PC-9 (cell line): ENCODE measurements at regions not wholly inside any gene's neighbourhood (a gene's known extent, or its start where the extent isn't known, plus 50 kb on each side); places are given as distances from the start of the nearest gene placed in this dataset.
A peak's percentile ranks its signal among the peaks of the same experiment; 100 is the strongest.
"Not testable (repeated sequence)": the region's sequence is repeated elsewhere in the genome, so short reads cannot be mapped to it uniquely, and the experiment has no call there.

Source experiments
- BruUV-seq: library from RNA; stranded (reverse); fragments of 400-500 nt; replicated peaks from 2 replicates; lab custom pipeline; 2021; lab: Mats Ljungman, UMichigan
- CTCF ChIA-PET: fragments of 300-600 bp; sonication (Branson Sonifier 250); formaldehyde crosslinking; loops from one replicate; lab custom pipeline; 2022; ENCODE audit warnings: antibody characterized with exemption; lab: Charles Lee
- POLR2A ChIA-PET: fragments of 300-600 bp; sonication (Branson Sonifier 250); formaldehyde crosslinking; loops from one replicate; lab custom pipeline; 2022; ENCODE audit warnings: antibody characterized with exemption; ENCODE audit not compliant: unreplicated experiment; lab: Charles Lee
- DNase-seq, 2 experiments: peaks; one replicate each; pipeline versions ENCODE4 v3.0.0 to v3.0.0-alpha.2; 2015 to 2022; ENCODE audit warnings: mixed read lengths in 1 of 2
- H2AFZ ChIP-seq: fragments of 200-600 bp; sonication (generic); 2 replicates; pipeline ENCODE4 v1.8.1; 2017; ENCODE audit warnings: antibody characterized with exemption
- H3F3A ChIP-seq: fragments of 200-600 bp; sonication (generic); 2 replicates; pipeline ENCODE4 v1.8.1; 2017; ENCODE audit warnings: antibody characterized with exemption, mild to moderate bottlenecking, low read depth; ENCODE audit not compliant: insufficient read depth
- H3K27ac ChIP-seq: fragments of 200-600 bp; sonication (generic); 2 replicates; pipeline ENCODE4 v1.6.1; 2016; ENCODE audit warnings: mixed run types
- H3K27me3 ChIP-seq: fragments of 200-600 bp; sonication (generic); 2 replicates; pipeline ENCODE4 v1.6.1; 2016; ENCODE audit warnings: low read depth, mixed run types; ENCODE audit not compliant: insufficient read depth
- H3K36me3 ChIP-seq: fragments of 200-600 bp; sonication (generic); 2 replicates; pipeline ENCODE4 v1.6.1; 2016; ENCODE audit warnings: low read depth, mixed run types
- H3K4me1 ChIP-seq: fragments of 200-600 bp; sonication (generic); replicated peaks from 2 replicates; pipeline ENCODE4 v1.6.1; 2016; ENCODE audit warnings: mixed run types; ENCODE audit not compliant: insufficient read depth
- H3K4me2 ChIP-seq: fragments of 200-600 bp; sonication (generic); 2 replicates; pipeline ENCODE4 v1.6.1; 2017; ENCODE audit warnings: mixed run types
- H3K4me3 ChIP-seq: fragments of 200-600 bp; sonication (generic); 2 replicates; pipeline ENCODE4 v1.6.1; 2016; ENCODE audit warnings: mixed run types
- H3K79me2 ChIP-seq: fragments of 200-600 bp; sonication (generic); 2 replicates; pipeline ENCODE4 v1.6.1; 2017; ENCODE audit warnings: low read depth, mixed run types
- H3K9me2 ChIP-seq: fragments of 200-600 bp; sonication (generic); 2 replicates; pipeline ENCODE4 v1.8.1; 2017; ENCODE audit warnings: mild to moderate bottlenecking; ENCODE audit not compliant: insufficient read depth
- H3K9me3 ChIP-seq: fragments of 200-600 bp; sonication (generic); 2 replicates; pipeline ENCODE4 v1.8.1; 2016; ENCODE audit warnings: low read depth; ENCODE audit not compliant: insufficient read depth
- H4K20me1 ChIP-seq: fragments of 200-600 bp; sonication (generic); 2 replicates; pipeline ENCODE4 v1.8.1; 2017; ENCODE audit not compliant: insufficient read depth
- CTCF ChIP-seq: fragments of 200-600 bp; sonication (generic); conservative IDR thresholded peaks from 2 replicates; pipeline ENCODE4 v1.6.1; 2017; ENCODE audit warnings: mixed run types, antibody characterized with exemption, mild to moderate bottlenecking, moderate library complexity
- intact Hi-C: fragments of 100-400 bp; cut with micrococcal nuclease; formaldehyde crosslinking; loops from one replicate; pipeline ENCODE4 v1.10.0; 2022; ENCODE audit not compliant: unreplicated experiment

GRCh38 chr2:87217741-87218410 lies 196.2 kb upstream of the PLGLB1 start:
- H3K4me2 ChIP-seq, H3K4me3 ChIP-seq, H3K27ac ChIP-seq, H3K9me2 ChIP-seq, CTCF ChIA-PET, H3K79me2 ChIP-seq, BruUV-seq, intact Hi-C loops, H3K9me3 ChIP-seq, H4K20me1 ChIP-seq, POLR2A ChIA-PET, H3K4me1 ChIP-seq, H3K36me3 ChIP-seq, H3K27me3 ChIP-seq, H2AFZ ChIP-seq, H3F3A ChIP-seq: not testable (repeated sequence)
- TF ChIP-seq CTCF: peak; percentile 55
- peak in 1 of 2 experiments; percentile 33 for DNase-seq

DNA sequence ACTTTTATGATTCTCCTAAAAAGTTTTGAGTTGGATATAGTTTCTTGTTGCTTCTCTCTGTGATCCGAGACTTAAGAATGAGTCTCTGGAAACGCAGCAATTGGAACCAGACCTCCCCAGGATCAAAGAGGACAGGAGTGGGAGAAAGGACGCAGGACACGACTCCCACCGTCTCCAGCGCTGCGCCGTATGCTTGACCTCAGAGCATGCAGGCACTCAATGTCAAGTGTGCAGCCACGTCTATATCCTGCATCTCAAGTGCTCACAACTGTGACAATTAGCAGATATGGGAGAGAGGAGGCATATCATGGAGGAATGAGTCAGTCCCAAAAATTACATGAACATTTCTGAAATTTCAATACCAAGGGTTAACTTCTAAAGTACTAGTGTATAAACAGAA lies 199.0 kb upstream of the PLGLB1 start:
- H3K27me3 ChIP-seq, DNase-seq, H3K9me2 ChIP-seq, H3K4me1 ChIP-seq, H4K20me1 ChIP-seq, H3K27ac ChIP-seq, H2AFZ ChIP-seq, H3F3A ChIP-seq, H3K36me3 ChIP-seq, H3K9me3 ChIP-seq, intact Hi-C loops, H3K4me3 ChIP-seq, BruUV-seq, H3K4me2 ChIP-seq, POLR2A ChIA-PET, H3K79me2 ChIP-seq, CTCF ChIA-PET: not testable (repeated sequence)

- H3K9me2 ChIP-seq, CTCF ChIA-PET, H3K4me1 ChIP-seq, H3K4me3 ChIP-seq, H3K36me3 ChIP-seq, H3F3A ChIP-seq, H2AFZ ChIP-seq, H3K27me3 ChIP-seq, POLR2A ChIA-PET, BruUV-seq, H3K9me3 ChIP-seq, H3K79me2 ChIP-seq, intact Hi-C loops, H4K20me1 ChIP-seq: not testable (repeated sequence)
- peak overlapping the region; percentile 60 for H3K27ac ChIP-seq
- H3K4me2 ChIP-seq: peak overlapping the region; percentile 52
- DNase-seq: peak; percentile 44 to 94
These were observed 200.5 kb upstream of the PLGLB1 start for GRCh38 chr2:87222131-87222530.

DNA sequence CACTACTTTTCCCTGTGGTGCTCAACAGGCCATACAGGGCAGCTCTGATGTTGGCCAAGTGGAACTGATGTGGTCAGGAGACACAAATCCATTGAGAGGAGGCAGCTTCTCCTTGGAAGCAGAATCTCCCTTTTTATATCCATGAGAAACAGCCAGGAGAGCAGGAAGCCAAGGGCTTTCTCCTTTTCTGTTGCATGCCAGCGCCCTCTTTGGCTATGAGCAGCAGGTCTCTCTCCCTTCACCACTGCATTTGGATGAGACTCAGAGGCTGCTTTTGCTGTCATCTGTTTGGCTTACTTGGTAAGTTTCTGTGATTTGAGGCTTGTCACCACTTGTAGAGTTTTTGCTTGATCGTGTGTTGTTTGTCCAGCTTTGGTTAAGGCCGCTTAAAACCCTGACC lies 202.2 kb upstream of the PLGLB1 start:
- BruUV-seq, H4K20me1 ChIP-seq, CTCF ChIA-PET, H3K4me3 ChIP-seq, DNase-seq, H3F3A ChIP-seq, H3K9me2 ChIP-seq, H3K4me1 ChIP-seq, H3K4me2 ChIP-seq, H3K36me3 ChIP-seq, POLR2A ChIA-PET, H3K27me3 ChIP-seq, H3K27ac ChIP-seq, intact Hi-C loops, H2AFZ ChIP-seq, H3K9me3 ChIP-seq, H3K79me2 ChIP-seq: not testable (repeated sequence)
